Erythroblast (primary cell): ENCODE measurements at regions not wholly inside any gene's neighbourhood (a gene's known extent, or its start where the extent isn't known, plus 50 kb on each side); places are given as distances from the start of the nearest gene placed in this dataset.

ENCODE experiments used
- GATA1 ChIP-seq: IDR thresholded peaks from 2 replicates; pipeline ENCODE4 v1.6.1; 2011; ENCODE audit warnings: low read depth, mild to moderate bottlenecking, control low read depth, low read length, moderate library complexity
- POLR2A ChIP-seq: IDR thresholded peaks from 2 replicates; pipeline ENCODE4 v1.6.1; 2011; ENCODE audit warnings: mild to moderate bottlenecking, low read length

DNA sequence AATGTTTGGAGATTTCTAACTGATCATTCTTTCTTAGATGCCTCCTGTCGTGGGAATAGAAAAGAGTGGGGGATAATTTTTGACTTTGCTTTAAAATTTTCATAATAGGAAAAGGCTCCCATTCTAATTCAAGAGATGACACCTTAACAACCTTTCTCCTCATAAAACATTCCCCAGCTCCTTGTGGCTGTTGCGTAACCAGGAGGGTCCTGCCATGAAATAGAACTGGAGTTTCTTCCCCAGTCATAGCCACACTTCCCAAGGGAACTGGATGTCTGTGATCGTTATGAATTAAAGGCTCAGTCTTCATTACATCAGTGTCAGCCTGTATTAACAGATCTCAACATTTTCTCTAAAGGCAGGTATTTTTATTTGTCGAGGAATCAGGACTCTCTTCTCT, 119.9 kb upstream of the DAP start:
- TF ChIP-seq POLR2A (no peak), GATA1 (no peak)
